BJ (cell line): ENCODE measurements at regions not wholly inside any gene's neighbourhood (a gene's known extent, or its start where the extent isn't known, plus 50 kb on each side); places are given as distances from the start of the nearest gene placed in this dataset.

Source experiments
- CTCF ChIA-PET: fragments of 350-600 bp; formaldehyde crosslinking; extraction: SDS; loops from one replicate; lab custom pipeline; 2021; ENCODE audit warnings: antibody characterized with exemption, inconsistent platforms; lab: Yijun Ruan, JAX
- POLR2A ChIA-PET: fragments of 300-600 bp; sonication (Branson Sonifier 250); formaldehyde crosslinking; extraction: SDS; loops from one replicate; lab custom pipeline; 2021; ENCODE audit warnings: antibody characterized with exemption; lab: Charles Lee
- DNase-seq: peaks from one replicate; pipeline ENCODE4 v3.0.0-alpha.2; 2011; ENCODE audit warnings: low read depth
- H3K27me3 ChIP-seq: 2 replicates; pipeline ENCODE4 v1.6.0; 2011; ENCODE audit warnings: low read length; ENCODE audit not compliant: control insufficient read depth, insufficient read depth
- H3K36me3 ChIP-seq: 2 replicates; pipeline ENCODE4 v1.5.1; 2011; ENCODE audit warnings: low read length; ENCODE audit not compliant: control insufficient read depth, insufficient read depth
- H3K4me3 ChIP-seq: 2 replicates; pipeline ENCODE4 v1.5.1; 2011; ENCODE audit warnings: low read depth, mild to moderate bottlenecking, control low read depth, low read length
- CTCF ChIP-seq: IDR thresholded peaks from 2 replicates; pipeline ENCODE4 v1.5.1; 2011; ENCODE audit warnings: low read depth, mild to moderate bottlenecking, control low read depth, inconsistent platforms, low read length, moderate library complexity; ENCODE audit not compliant: insufficient read depth

- ChIA-PET POLR2A (no interaction called here), CTCF (no interaction called here)
- no peak for DNase-seq
These were observed 104.3 kb downstream of the DACT2 start for GRCh38 chr6:168215121-168215808.

GRCh38 chr6:168214586-168215104 lies 104.9 kb downstream of the DACT2 start:
- Histone ChIP-seq H3K27me3 (no peaks in the 10 kb centered on the region), H3K36me3 (no peaks in the 10 kb centered on the region), H3K4me3 (no peak overlapping the region)
- POLR2A ChIA-PET: no interaction called here
- TF ChIP-seq CTCF: no peak
- CTCF ChIA-PET: no interaction called here
- no peak for DNase-seq

More at GRCh38 chr6:168215121-168215808, 104.3 kb downstream of the DACT2 start:
- H3K36me3 ChIP-seq: no peaks in the 10 kb centered on the region
- H3K4me3 ChIP-seq: no peak overlapping the region
- H3K27me3 ChIP-seq: no peaks in the 10 kb centered on the region
- TF ChIP-seq CTCF: no peak

- no peak overlapping the region for H3K4me3 ChIP-seq
- no peak for TF ChIP-seq CTCF
- CTCF ChIA-PET: no interaction called here
These were observed 106.5 kb downstream of the DACT2 start for GRCh38 chr6:168213121-168213524.

GRCh38 chr6:168212362-168212761 lies 107.2 kb downstream of the DACT2 start:
- no peak for TF ChIP-seq CTCF
- H3K27me3 ChIP-seq: no peaks in the 10 kb centered on the region
- H3K4me3 ChIP-seq: no peak overlapping the region
- CTCF ChIA-PET: no interaction called here
- H3K36me3 ChIP-seq: no peaks in the 10 kb centered on the region
- POLR2A ChIA-PET: no interaction called here
- no peak for DNase-seq

More at GRCh38 chr6:168213121-168213524, 106.5 kb downstream of the DACT2 start:
- DNase-seq: no peak
- Histone ChIP-seq H3K36me3 (no peaks in the 10 kb centered on the region), H3K27me3 (no peaks in the 10 kb centered on the region)
- POLR2A ChIA-PET: no interaction called here

GRCh38 chr6:168211681-168212080 lies 107.9 kb downstream of the DACT2 start:
- POLR2A ChIA-PET: no interaction called here
- CTCF ChIA-PET: no interaction called here
- no peak for TF ChIP-seq CTCF
- no peak for DNase-seq
- Histone ChIP-seq H3K27me3 (no peaks in the 10 kb centered on the region), H3K4me3 (no peak overlapping the region), H3K36me3 (no peaks in the 10 kb centered on the region)
